GM20000 (cell line): ENCODE measurements at regions not wholly inside any gene's neighbourhood (a gene's known extent, or its start where the extent isn't known, plus 50 kb on each side); places are given as distances from the start of the nearest gene placed in this dataset.
"Not testable (repeated sequence)": the region's sequence is repeated elsewhere in the genome, so short reads cannot be mapped to it uniquely, and the experiment has no call there.

Experiments used
- DNase-seq: peaks from one replicate; pipeline ENCODE4 v3.0.0; 2012; ENCODE audit warnings: low spot score
- CTCF ChIP-seq: IDR thresholded peaks from 2 replicates; pipeline ENCODE4 v1.5.1; 2012; ENCODE audit warnings: mild to moderate bottlenecking, control low read depth; ENCODE audit errors: extremely low read depth, missing control alignments

GRCh38 chr10:44115516-44115915 is 269.4 kb downstream of the CXCL12 start:
- no peak for DNase-seq
- TF ChIP-seq CTCF, result no peak

GRCh38 chr10:44114441-44114840 is 270.5 kb downstream of the CXCL12 start:
- no peak for DNase-seq
- no peak for TF ChIP-seq CTCF

- DNase-seq, result not testable (repeated sequence)
Observed at GRCh38 chr10:44112280-44112679, 272.6 kb downstream of the CXCL12 start.

GRCh38 chr10:44105696-44106095 is 279.2 kb downstream of the CXCL12 start:
- no peak for TF ChIP-seq CTCF
- no peak for DNase-seq

GRCh38 chr10:44102726-44103255 is 282.1 kb downstream of the CXCL12 start:
- TF ChIP-seq CTCF, result no peak
- no peak for DNase-seq

GRCh38 chr10:44101082-44101481 is 283.8 kb downstream of the CXCL12 start:
- DNase-seq, result no peak

GRCh38 chr10:44099511-44099910 is 285.4 kb downstream of the CXCL12 start:
- no peak for DNase-seq
- TF ChIP-seq CTCF, result no peak

More at GRCh38 chr10:44101082-44101481, 283.8 kb downstream of the CXCL12 start:
- no peak for TF ChIP-seq CTCF

- DNase-seq, result not testable (repeated sequence)
Observed at GRCh38 chr10:44096217-44096616, 288.7 kb downstream of the CXCL12 start.
